ENCODE measurements at regions not wholly inside any gene's neighbourhood (a gene's known extent, or its start where the extent isn't known, plus 50 kb on each side); places are given as distances from the start of the nearest gene placed in this dataset.
"Not testable (repeated sequence)": the region's sequence is repeated elsewhere in the genome, so short reads cannot be mapped to it uniquely, and the experiment has no call there.

- DNase-seq = no peak
- ATAC-seq = no peak
- intact Hi-C loops (cut with micrococcal nuclease) = no loop called here
Measured at GRCh38 chr1:96598416-96599168, 123.0 kb upstream of the PTBP2 start.

- intact Hi-C loops (cut with micrococcal nuclease); DNase-seq; ATAC-seq: not testable (repeated sequence)
Measured at GRCh38 chr1:96604620-96605019, 117.0 kb upstream of the PTBP2 start.

- DNase-seq; intact Hi-C loops (cut with micrococcal nuclease): not testable (repeated sequence)
Measured at GRCh38 chr1:96617375-96617774, 104.2 kb upstream of the PTBP2 start.

GRCh38 chr1:96632045-96632664 is 89.4 kb upstream of the PTBP2 start:
- ATAC-seq = no peak
- intact Hi-C loops (cut with micrococcal nuclease) = no loop called here
- no peak for DNase-seq

More at GRCh38 chr1:96617375-96617774, 104.2 kb upstream of the PTBP2 start:
- ATAC-seq = not testable (repeated sequence)

- intact Hi-C loops (cut with micrococcal nuclease) = no loop called here
- no peak for DNase-seq
- ATAC-seq = no peak
Measured at GRCh38 chr1:96633695-96634094, 87.9 kb upstream of the PTBP2 start.

GRCh38 chr1:96634883-96635282 is 86.7 kb upstream of the PTBP2 start:
- DNase-seq = no peak
- ATAC-seq = no peak
- intact Hi-C loops (cut with micrococcal nuclease) = no loop called here

- intact Hi-C loops (cut with micrococcal nuclease) = no loop called here
- DNase-seq = no peak
- no peak for ATAC-seq
Measured at GRCh38 chr1:96641282-96641681, 80.3 kb upstream of the PTBP2 start.

GRCh38 chr1:96643519-96643918 is 78.1 kb upstream of the PTBP2 start:
- DNase-seq (no peak), ATAC-seq (no peak)
- intact Hi-C loops (cut with micrococcal nuclease) = no loop called here

- no peak for DNase-seq
- ATAC-seq = no peak
- intact Hi-C loops (cut with micrococcal nuclease) = no loop called here
Measured at GRCh38 chr1:96649301-96649700, 72.3 kb upstream of the PTBP2 start.

GRCh38 chr1:96651517-96651916 is 70.1 kb upstream of the PTBP2 start:
- intact Hi-C loops (cut with micrococcal nuclease) = no loop called here
- DNase-seq = no peak
- ATAC-seq = no peak

- no peak for DNase-seq
- no peak for ATAC-seq
- intact Hi-C loops (cut with micrococcal nuclease) = no loop called here
Measured at GRCh38 chr1:96660051-96660450, 61.5 kb upstream of the PTBP2 start.

- DNase-seq (no peak), ATAC-seq (no peak)
- intact Hi-C loops (cut with micrococcal nuclease) = no loop called here
Measured at GRCh38 chr1:96660503-96660902, 61.1 kb upstream of the PTBP2 start.
